IMR-90 (cell line): ENCODE measurements at regions not wholly inside any gene's neighbourhood (a gene's known extent, or its start where the extent isn't known, plus 50 kb on each side); places are given as distances from the start of the nearest gene placed in this dataset.

ENCODE experiments used
- ATAC-seq: fragments of 200-7000 bp; cut with Tn5 transposase; 2 replicates; pipeline ENCODE4 v1.9.1; 2020; ENCODE audit warnings: low read depth, mild to moderate bottlenecking, moderate library complexity
- BruUV-seq: library from RNA; stranded (reverse); fragments of 400-500 nt; replicated peaks from 2 replicates; lab custom pipeline; 2021; lab: Mats Ljungman, UMichigan
- CTCF ChIA-PET: fragments of 300-600 bp; formaldehyde crosslinking; extraction: SDS; loops from one replicate; lab custom pipeline; 2021; ENCODE audit warnings: antibody characterized with exemption; lab: Yijun Ruan, JAX
- POLR2A ChIA-PET: fragments of 300-600 bp; sonication (Branson Sonifier 250); formaldehyde crosslinking; loops from one replicate; lab custom pipeline; 2022; ENCODE audit warnings: antibody characterized with exemption; ENCODE audit not compliant: unreplicated experiment; lab: Charles Lee
- DNase-seq: peaks from one replicate; pipeline ENCODE4 v3.0.0; 2013
- H2AFZ ChIP-seq: replicated peaks from 2 replicates; pipeline ENCODE3; 2013; ENCODE audit warnings: low read length, mild to moderate bottlenecking; ENCODE audit not compliant: poor library complexity
- H2AK5ac ChIP-seq: 2 replicates; pipeline ENCODE4 v1.6.1; 2013; ENCODE audit warnings: low read depth, low read length, inconsistent platforms
- H2AK9ac ChIP-seq: replicated peaks from 2 replicates; pipeline ENCODE3; 2013; ENCODE audit warnings: mild to moderate bottlenecking, low read depth, low read length, moderate library complexity; ENCODE audit not compliant: poor library complexity
- H2BK120ac ChIP-seq: 2 replicates; pipeline ENCODE4 v1.6.1; 2013; ENCODE audit warnings: low read depth, low read length, inconsistent platforms
- H2BK15ac ChIP-seq: 3 replicates; pipeline ENCODE4 v1.6.1; 2013; ENCODE audit warnings: low read depth, low read length, inconsistent platforms
- H2BK20ac ChIP-seq: 2 replicates; pipeline ENCODE4 v1.6.1; 2013; ENCODE audit warnings: low read depth, mild to moderate bottlenecking, inconsistent platforms, low read length, moderate library complexity
- H2BK5ac ChIP-seq: 2 replicates; pipeline ENCODE4 v1.6.1; 2013; ENCODE audit warnings: mild to moderate bottlenecking, low read depth, low read length, inconsistent platforms; ENCODE audit not compliant: poor library complexity, severe bottlenecking
- H3K14ac ChIP-seq: replicated peaks from 2 replicates; pipeline ENCODE4 v1.6.1; 2013; ENCODE audit warnings: low read depth, low read length, inconsistent platforms
- H3K18ac ChIP-seq: 2 replicates; pipeline ENCODE4 v1.6.1; 2013; ENCODE audit warnings: low read depth, low read length, control low read depth
- H3K23ac ChIP-seq: 2 replicates; pipeline ENCODE4 v1.6.1; 2013; ENCODE audit warnings: low read depth, low read length, inconsistent platforms
- H3K27ac ChIP-seq: 2 replicates; pipeline ENCODE4 v1.5.1; 2013; ENCODE audit warnings: mild to moderate bottlenecking, control low read depth, low read length; ENCODE audit not compliant: insufficient read depth
- H3K27me3 ChIP-seq: 2 replicates; pipeline ENCODE4 v1.6.1; 2013; ENCODE audit warnings: low read length; ENCODE audit not compliant: control insufficient read depth, insufficient read depth
- H3K36me3 ChIP-seq: 2 replicates; pipeline ENCODE4 v1.6.1; 2013; ENCODE audit warnings: low read length, mixed read lengths; ENCODE audit not compliant: control insufficient read depth, insufficient read depth
- H3K4ac ChIP-seq: 2 replicates; pipeline ENCODE4 v1.6.1; 2013; ENCODE audit warnings: low read depth, low read length, inconsistent platforms
- H3K4me1 ChIP-seq: 2 replicates; pipeline ENCODE4 v1.6.1; 2013; ENCODE audit warnings: low read length, mixed read lengths; ENCODE audit not compliant: control insufficient read depth, insufficient read depth
- H3K4me2 ChIP-seq: 2 replicates; pipeline ENCODE4 v1.6.1; 2013; ENCODE audit warnings: low read depth, mild to moderate bottlenecking, control low read depth, low read length, moderate library complexity
- H3K4me3 ChIP-seq: 2 replicates; pipeline ENCODE4 v1.5.1; 2013; ENCODE audit warnings: low read depth, mild to moderate bottlenecking, control low read depth, low read length, moderate library complexity; ENCODE audit not compliant: insufficient read depth
- H3K56ac ChIP-seq: 2 replicates; pipeline ENCODE4 v1.6.1; 2013; ENCODE audit warnings: low read length, inconsistent platforms; ENCODE audit not compliant: insufficient read depth; ENCODE audit errors: extremely low read depth
- H3K79me1 ChIP-seq, 2 experiments: 2 replicates each; pipeline ENCODE4 v1.6.1; 2013; ENCODE audit warnings: low read length in 2 of 2, inconsistent platforms in 1 of 2, low read depth in 1 of 2
- H3K9ac ChIP-seq: 2 replicates; pipeline ENCODE4 v1.6.1; 2013; ENCODE audit warnings: low read depth, low read length, control low read depth
- H3K9me1 ChIP-seq: 2 replicates; pipeline ENCODE4 v1.6.1; 2013; ENCODE audit warnings: low read length, inconsistent platforms; ENCODE audit not compliant: insufficient read depth
- H3K9me3 ChIP-seq: 2 replicates; pipeline ENCODE4 v1.6.1; 2013; ENCODE audit warnings: low read length; ENCODE audit not compliant: control insufficient read depth, insufficient read depth
- H4K20me1 ChIP-seq: 2 replicates; pipeline ENCODE4 v1.6.1; 2013; ENCODE audit warnings: low read length, inconsistent platforms; ENCODE audit not compliant: insufficient read depth
- H4K5ac ChIP-seq: 2 replicates; pipeline ENCODE4 v1.6.1; 2013; ENCODE audit warnings: mild to moderate bottlenecking, low read depth, low read length, control low read depth
- H4K8ac ChIP-seq, 2 experiments: 2 replicates each; pipeline ENCODE4 v1.6.1; 2013; ENCODE audit warnings: low read depth in 2 of 2, low read length in 2 of 2, control low read depth in 1 of 2, inconsistent platforms in 1 of 2
- H4K91ac ChIP-seq: 2 replicates; pipeline ENCODE4 v1.6.1; 2013; ENCODE audit warnings: low read depth, low read length, inconsistent platforms; ENCODE audit not compliant: insufficient read depth
- BHLHE40 ChIP-seq: fragments of 150-350 bp; IDR thresholded peaks from 2 replicates; pipeline ENCODE4 v1.6.1; 2016; ENCODE audit warnings: mild to moderate bottlenecking, low read depth, low read length
- CEBPB ChIP-seq: IDR thresholded peaks from 2 replicates; pipeline ENCODE4 v1.6.1; 2012; ENCODE audit warnings: low read depth, low read length, improper control_type of control experiment
- CHD1 ChIP-seq: IDR thresholded peaks from 2 replicates; pipeline ENCODE4 v1.6.1; 2012; ENCODE audit warnings: low read depth, low read length, improper control_type of control experiment
- ELK1 ChIP-seq: fragments of 150-350 bp; IDR thresholded peaks from 2 replicates; pipeline ENCODE4 v1.6.1; 2016; ENCODE audit warnings: low read depth, mild to moderate bottlenecking, low read length, moderate library complexity, borderline replicate concordance
- FOS ChIP-seq: fragments of 150-350 bp; IDR thresholded peaks from 2 replicates; pipeline ENCODE4 v1.6.1; 2016; ENCODE audit warnings: low read depth, low read length
- MAFK ChIP-seq: IDR thresholded peaks from 2 replicates; pipeline ENCODE4 v1.6.1; 2012; ENCODE audit warnings: low read depth, low read length, improper control_type of control experiment
- MAZ ChIP-seq: IDR thresholded peaks from 2 replicates; pipeline ENCODE4 v1.6.1; 2012; ENCODE audit warnings: low read depth, mild to moderate bottlenecking, low read length, improper control_type of control experiment, moderate library complexity, borderline replicate concordance
- MXI1 ChIP-seq: IDR thresholded peaks from 2 replicates; pipeline ENCODE4 v1.6.1; 2012; ENCODE audit warnings: low read depth, mild to moderate bottlenecking, low read length, moderate library complexity, borderline replicate concordance
- NFE2L2 ChIP-seq: fragments of 150-350 bp; IDR thresholded peaks from 2 replicates; pipeline ENCODE4 v1.6.1; 2016; ENCODE audit warnings: low read depth, mild to moderate bottlenecking, low read length
- POLR2A ChIP-seq: IDR thresholded peaks from 2 replicates; pipeline ENCODE4 v1.6.1; 2012; ENCODE audit warnings: mild to moderate bottlenecking, low read depth, low read length
- RAD21 ChIP-seq: IDR thresholded peaks from 2 replicates; pipeline ENCODE4 v1.6.1; 2012; ENCODE audit warnings: low read length, improper control_type of control experiment
- RCOR1 ChIP-seq: IDR thresholded peaks from 2 replicates; pipeline ENCODE4 v1.6.1; 2012; ENCODE audit warnings: mild to moderate bottlenecking, low read length, improper control_type of control experiment; ENCODE audit not compliant: insufficient replicate concordance
- RFX5 ChIP-seq: IDR thresholded peaks from 2 replicates; pipeline ENCODE4 v1.8.0; 2012; ENCODE audit warnings: low read depth, mild to moderate bottlenecking, low read length, moderate library complexity
- SMC3 ChIP-seq: fragments of 150-350 bp; IDR thresholded peaks from 2 replicates; pipeline ENCODE4 v1.6.1; 2016; ENCODE audit warnings: low read depth, mild to moderate bottlenecking, antibody characterized with exemption, low read length, moderate library complexity
- USF2 ChIP-seq: fragments of 150-350 bp; IDR thresholded peaks from 2 replicates; pipeline ENCODE4 v1.6.1; 2017; ENCODE audit warnings: mild to moderate bottlenecking, antibody characterized with exemption, low read length, low read depth
- WGBS, 2 experiments: methylation state at CpG; one replicate each; pipeline versions ENCODE4 v1.1.5 to v1.1.7; 2013; ENCODE audit warnings: missing lambda C conversion rate in 2 of 2; ENCODE audit not compliant: insufficient read length in 1 of 2; ENCODE audit errors: extremely low coverage in 2 of 2; 5-methylcytosine and 5-hydroxymethylcytosine counted together
- dilution Hi-C: fragments of 300-500 bp; cut with HindIII; formaldehyde crosslinking; loops from one replicate; pipeline ENCODE4 v1.14.3; 2018; ENCODE audit warnings: low sequenced_read_pairs; ENCODE audit not compliant: unreplicated experiment
- in situ Hi-C: fragments of 300-500 bp; cut with MboI; formaldehyde crosslinking; loops from 3 replicates; pipeline ENCODE4 v1.14.3; 2019; ENCODE audit warnings: low sequenced_read_pairs, inconsistent platforms, mixed read lengths
- intact Hi-C: fragments of 100-400 bp; cut with micrococcal nuclease; formaldehyde crosslinking; loops from 2 replicates; pipeline ENCODE4 v1.10.0; 2022
- TF ChIP-seq, protein P1 (sequence below): conservative IDR thresholded peaks from 2 replicates; pipeline ENCODE4 v1.5.1; 2012; ENCODE audit warnings: mild to moderate bottlenecking, low read depth, low read length, improper control_type of control experiment

GRCh38 chr3:152636651-152637050 lies 198.3 kb upstream of the P2RY1 start:
- H2BK120ac ChIP-seq, result no peak overlapping the region
- H2AK5ac ChIP-seq, result no peak overlapping the region
- no peak overlapping the region for H3K4ac ChIP-seq
- no peak overlapping the region for H4K5ac ChIP-seq
- no peak overlapping the region for H3K56ac ChIP-seq
- no peaks in the 10 kb centered on the region for H3K79me1 ChIP-seq
- H2AK9ac ChIP-seq, result no peak overlapping the region
- no peak overlapping the region for H3K18ac ChIP-seq
- H3K4me1 ChIP-seq, result no peaks in the 10 kb centered on the region
- ATAC-seq, result no peak
- H3K27me3 ChIP-seq, result no peaks in the 10 kb centered on the region
- in situ Hi-C loops (no loop called here), dilution Hi-C loops (no loop called here), intact Hi-C loops (no loop called here)
- no peak for DNase-seq
- H3K14ac ChIP-seq, result no peak overlapping the region
- H3K9ac ChIP-seq, result no peak overlapping the region
- BruUV-seq, result no TSS peak
- WGBS, 2 experiments, result no CpG with 5 or more reads among the region's 4 CpGs
- ChIA-PET CTCF (no interaction called here), POLR2A (no interaction called here)
- H2BK15ac ChIP-seq, result no peak overlapping the region
- H3K4me3 ChIP-seq, result no peak overlapping the region
- H3K23ac ChIP-seq, result no peak overlapping the region
- H2BK5ac ChIP-seq, result no peak overlapping the region
- H4K20me1 ChIP-seq, result no peaks in the 10 kb centered on the region
- H2AFZ ChIP-seq, result no peak overlapping the region
- no peak overlapping the region for H2BK20ac ChIP-seq
- H3K9me1 ChIP-seq, result no peaks in the 10 kb centered on the region
- no peak overlapping the region for H3K27ac ChIP-seq
- H3K36me3 ChIP-seq, result no peaks in the 10 kb centered on the region
- H3K4me2 ChIP-seq, result no peak overlapping the region
- TF ChIP-seq POLR2A (no peak), MXI1 (no peak), BHLHE40 (no peak), USF2 (no peak), CHD1 (no peak), MAFK (no peak), RCOR1 (no peak), FOS (no peak), NFE2L2 (no peak), SMC3 (no peak), ELK1 (no peak), MAZ (no peak), RFX5 (no peak), CEBPB (no peak), RAD21 (no peak)
- TF ChIP-seq, protein P1, sequence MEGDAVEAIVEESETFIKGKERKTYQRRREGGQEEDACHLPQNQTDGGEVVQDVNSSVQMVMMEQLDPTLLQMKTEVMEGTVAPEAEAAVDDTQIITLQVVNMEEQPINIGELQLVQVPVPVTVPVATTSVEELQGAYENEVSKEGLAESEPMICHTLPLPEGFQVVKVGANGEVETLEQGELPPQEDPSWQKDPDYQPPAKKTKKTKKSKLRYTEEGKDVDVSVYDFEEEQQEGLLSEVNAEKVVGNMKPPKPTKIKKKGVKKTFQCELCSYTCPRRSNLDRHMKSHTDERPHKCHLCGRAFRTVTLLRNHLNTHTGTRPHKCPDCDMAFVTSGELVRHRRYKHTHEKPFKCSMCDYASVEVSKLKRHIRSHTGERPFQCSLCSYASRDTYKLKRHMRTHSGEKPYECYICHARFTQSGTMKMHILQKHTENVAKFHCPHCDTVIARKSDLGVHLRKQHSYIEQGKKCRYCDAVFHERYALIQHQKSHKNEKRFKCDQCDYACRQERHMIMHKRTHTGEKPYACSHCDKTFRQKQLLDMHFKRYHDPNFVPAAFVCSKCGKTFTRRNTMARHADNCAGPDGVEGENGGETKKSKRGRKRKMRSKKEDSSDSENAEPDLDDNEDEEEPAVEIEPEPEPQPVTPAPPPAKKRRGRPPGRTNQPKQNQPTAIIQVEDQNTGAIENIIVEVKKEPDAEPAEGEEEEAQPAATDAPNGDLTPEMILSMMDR, result no peak
- no peak overlapping the region for H4K8ac ChIP-seq
- H4K91ac ChIP-seq, result no peak overlapping the region
- H3K9me3 ChIP-seq, result no peaks in the 10 kb centered on the region
